ENCODE measurements at regions not wholly inside any gene's neighbourhood (a gene's known extent, or its start where the extent isn't known, plus 50 kb on each side); places are given as distances from the start of the nearest gene placed in this dataset.

DNA sequence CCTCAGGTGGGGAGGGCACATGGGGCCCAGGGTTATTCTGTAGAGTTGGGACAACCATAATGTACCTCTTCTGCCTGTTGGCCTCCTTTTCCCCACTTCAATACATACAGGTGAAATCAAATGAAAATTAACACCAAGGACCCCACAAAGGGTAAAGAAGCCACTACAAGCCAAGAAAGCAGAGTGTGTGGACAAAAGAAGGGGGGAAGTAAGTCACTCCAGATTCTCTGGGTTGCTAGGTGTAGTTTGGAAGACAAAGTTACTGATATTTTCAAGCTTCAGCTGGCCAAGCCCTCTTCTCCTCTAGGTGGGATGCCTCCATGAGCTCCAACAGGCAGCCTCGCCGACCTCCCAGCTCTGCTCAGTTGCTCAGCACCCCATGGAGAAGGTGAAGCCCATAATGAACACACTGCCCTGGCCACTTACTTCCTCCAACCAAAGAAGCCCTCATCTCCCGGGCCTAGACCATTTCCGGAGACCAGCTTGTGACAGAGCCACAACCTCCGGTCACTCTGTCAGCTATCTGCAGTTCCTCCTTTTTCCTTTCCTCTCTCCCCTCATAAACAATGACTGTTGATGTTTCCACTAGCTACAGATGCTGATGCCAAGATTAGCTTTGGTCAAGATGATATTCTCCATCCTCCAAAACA is 66.8 kb upstream of the MED4 start (continued):
- TF ChIP-seq, protein P1, sequence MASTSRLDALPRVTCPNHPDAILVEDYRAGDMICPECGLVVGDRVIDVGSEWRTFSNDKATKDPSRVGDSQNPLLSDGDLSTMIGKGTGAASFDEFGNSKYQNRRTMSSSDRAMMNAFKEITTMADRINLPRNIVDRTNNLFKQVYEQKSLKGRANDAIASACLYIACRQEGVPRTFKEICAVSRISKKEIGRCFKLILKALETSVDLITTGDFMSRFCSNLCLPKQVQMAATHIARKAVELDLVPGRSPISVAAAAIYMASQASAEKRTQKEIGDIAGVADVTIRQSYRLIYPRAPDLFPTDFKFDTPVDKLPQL (IDR thresholded peaks at IDR 0.05; ENCODE audit: extremely low read depth, insufficient read length), result no peak
- no peak for TF ChIP-seq KLF16 (IDR thresholded peaks at IDR 0.05)
- TF ChIP-seq, protein P2, sequence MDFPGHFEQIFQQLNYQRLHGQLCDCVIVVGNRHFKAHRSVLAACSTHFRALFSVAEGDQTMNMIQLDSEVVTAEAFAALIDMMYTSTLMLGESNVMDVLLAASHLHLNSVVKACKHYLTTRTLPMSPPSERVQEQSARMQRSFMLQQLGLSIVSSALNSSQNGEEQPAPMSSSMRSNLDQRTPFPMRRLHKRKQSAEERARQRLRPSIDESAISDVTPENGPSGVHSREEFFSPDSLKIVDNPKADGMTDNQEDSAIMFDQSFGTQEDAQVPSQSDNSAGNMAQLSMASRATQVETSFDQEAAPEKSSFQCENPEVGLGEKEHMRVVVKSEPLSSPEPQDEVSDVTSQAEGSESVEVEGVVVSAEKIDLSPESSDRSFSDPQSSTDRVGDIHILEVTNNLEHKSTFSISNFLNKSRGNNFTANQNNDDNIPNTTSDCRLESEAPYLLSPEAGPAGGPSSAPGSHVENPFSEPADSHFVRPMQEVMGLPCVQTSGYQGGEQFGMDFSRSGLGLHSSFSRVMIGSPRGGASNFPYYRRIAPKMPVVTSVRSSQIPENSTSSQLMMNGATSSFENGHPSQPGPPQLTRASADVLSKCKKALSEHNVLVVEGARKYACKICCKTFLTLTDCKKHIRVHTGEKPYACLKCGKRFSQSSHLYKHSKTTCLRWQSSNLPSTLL (IDR thresholded peaks at IDR 0.05), result no peak
- TF ChIP-seq RFX1 (IDR thresholded peaks at IDR 0.05), result peak; percentile 62
- no peak for TF ChIP-seq MAFG (tag; conservative IDR thresholded peaks at IDR 0.05)
- TF ChIP-seq TOE1 (IDR thresholded peaks at IDR 0.05; ENCODE audit: borderline replicate concordance), result no peak
- no peak for TF ChIP-seq TOE1 (CRISPR knock-in tag; IDR thresholded peaks at IDR 0.05; ENCODE audit: borderline replicate concordance, low read depth)
- peak; percentile 58 for TF ChIP-seq EP300 (IDR thresholded peaks at IDR 0.05; ENCODE audit: low read length)
- no peak for TF ChIP-seq EZH2 (IDR thresholded peaks at IDR 0.05; ENCODE audit: borderline replicate concordance, low read depth, low read length)
- TF ChIP-seq ZBTB1 (CRISPR knock-in tag; IDR thresholded peaks at IDR 0.05; ENCODE audit: borderline replicate concordance, low read depth), result no peak
- no peak; the same call in 1 of the 2 replicates for TF ChIP-seq FOXJ3 (CRISPR knock-in tag; IDR thresholded peaks at IDR 0.05)
- no peak for TF ChIP-seq NELFE (IDR thresholded peaks at IDR 0.05; ENCODE audit: insufficient read depth, insufficient read length)
- no peak for TF ChIP-seq ARHGAP35 (IDR thresholded peaks at IDR 0.05; ENCODE audit: partially characterized antibody)
- TF ChIP-seq, protein P3, sequence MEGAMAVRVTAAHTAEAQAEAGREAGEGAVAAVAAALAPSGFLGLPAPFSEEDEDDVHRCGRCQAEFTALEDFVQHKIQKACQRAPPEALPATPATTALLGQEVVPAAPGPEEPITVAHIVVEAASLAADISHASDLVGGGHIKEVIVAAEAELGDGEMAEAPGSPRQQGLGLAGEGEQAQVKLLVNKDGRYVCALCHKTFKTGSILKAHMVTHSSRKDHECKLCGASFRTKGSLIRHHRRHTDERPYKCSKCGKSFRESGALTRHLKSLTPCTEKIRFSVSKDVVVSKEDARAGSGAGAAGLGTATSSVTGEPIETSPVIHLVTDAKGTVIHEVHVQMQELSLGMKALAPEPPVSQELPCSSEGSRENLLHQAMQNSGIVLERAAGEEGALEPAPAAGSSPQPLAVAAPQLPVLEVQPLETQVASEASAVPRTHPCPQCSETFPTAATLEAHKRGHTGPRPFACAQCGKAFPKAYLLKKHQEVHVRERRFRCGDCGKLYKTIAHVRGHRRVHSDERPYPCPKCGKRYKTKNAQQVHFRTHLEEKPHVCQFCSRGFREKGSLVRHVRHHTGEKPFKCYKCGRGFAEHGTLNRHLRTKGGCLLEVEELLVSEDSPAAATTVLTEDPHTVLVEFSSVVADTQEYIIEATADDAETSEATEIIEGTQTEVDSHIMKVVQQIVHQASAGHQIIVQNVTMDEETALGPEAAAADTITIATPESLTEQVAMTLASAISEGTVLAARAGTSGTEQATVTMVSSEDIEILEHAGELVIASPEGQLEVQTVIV (CRISPR knock-in tag; IDR thresholded peaks at IDR 0.05; ENCODE audit: borderline replicate concordance), result no peak
- TF ChIP-seq PRMT5 (CRISPR knock-in tag; IDR thresholded peaks at IDR 0.05), result no peak
- TF ChIP-seq FOXJ2 (tag; IDR thresholded peaks at IDR 0.05), result peak; percentile 84
- no peak for TF ChIP-seq SRSF3 (IDR thresholded peaks at IDR 0.05; ENCODE audit: insufficient read depth, low read length)
- no peak for TF ChIP-seq UBTF (IDR thresholded peaks at IDR 0.05; ENCODE audit: borderline replicate concordance in 1 of 2, low read depth in 2 of 2, low read length in 2 of 2)
- 0 out of 2 replicates have a peak, but pooled peaks have one; percentile 18 for TF ChIP-seq BACH1 (tag; IDR thresholded peaks at IDR 0.05)
- no peak for TF ChIP-seq ZNF764 (CRISPR knock-in tag; IDR thresholded peaks at IDR 0.05; ENCODE audit: low read depth)
- TF ChIP-seq BDP1 (IDR thresholded peaks at IDR 0.05; ENCODE audit: insufficient read depth, insufficient read length), result no peak
- TF ChIP-seq, protein P4, sequence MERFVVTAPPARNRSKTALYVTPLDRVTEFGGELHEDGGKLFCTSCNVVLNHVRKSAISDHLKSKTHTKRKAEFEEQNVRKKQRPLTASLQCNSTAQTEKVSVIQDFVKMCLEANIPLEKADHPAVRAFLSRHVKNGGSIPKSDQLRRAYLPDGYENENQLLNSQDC (CRISPR knock-in tag; IDR thresholded peaks at IDR 0.05), result no peak
